ENCODE measurements at regions not wholly inside any gene's neighbourhood (a gene's known extent, or its start where the extent isn't known, plus 50 kb on each side); places are given as distances from the start of the nearest gene placed in this dataset.

DNA sequence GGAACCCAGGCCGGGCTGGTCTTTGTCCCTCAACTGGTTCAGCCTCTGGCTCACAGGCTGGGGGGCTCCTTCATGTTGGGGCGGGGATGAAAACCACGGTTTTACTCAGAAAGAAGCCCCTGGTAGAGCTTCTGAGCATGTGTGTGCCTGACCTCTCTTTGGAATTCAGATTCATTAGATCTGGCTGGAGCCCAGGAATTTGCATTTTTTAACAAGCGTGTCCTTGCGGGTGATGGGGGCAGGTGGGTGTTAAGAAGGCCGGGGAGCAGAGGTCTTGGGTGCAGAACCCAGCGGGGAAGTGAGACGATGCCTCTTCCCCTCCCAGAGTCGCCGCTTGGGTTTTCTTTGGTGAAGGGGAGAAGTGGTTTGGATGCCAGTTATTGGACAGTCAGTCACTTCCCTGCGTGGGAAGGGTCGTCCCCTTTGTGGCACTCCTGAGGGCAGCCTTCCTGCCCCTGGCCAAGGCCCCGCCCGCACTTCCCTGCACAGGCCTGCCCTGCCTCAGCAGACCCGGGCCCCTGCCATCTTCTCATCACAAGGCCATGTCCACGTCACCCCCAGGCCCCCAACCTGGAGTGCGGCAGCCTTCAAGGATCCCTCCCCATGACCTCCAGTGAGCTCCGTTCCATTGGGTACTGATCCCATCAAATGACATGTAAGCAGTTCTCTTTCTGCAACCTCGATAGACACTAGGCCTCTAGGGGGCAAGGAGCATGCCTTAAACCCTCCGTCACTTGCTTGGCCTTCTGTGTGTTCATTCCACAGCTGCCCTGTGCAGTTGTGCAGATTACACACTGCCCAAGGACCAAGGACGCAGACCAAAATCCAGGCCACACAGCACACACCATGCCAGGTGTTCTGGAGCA lies 177.7 kb upstream of the CIBAR2 start:
- no peak for DNase-seq (ENCODE audit: low read depth in 2 of 2, low spot score in 1 of 2)

DNA sequence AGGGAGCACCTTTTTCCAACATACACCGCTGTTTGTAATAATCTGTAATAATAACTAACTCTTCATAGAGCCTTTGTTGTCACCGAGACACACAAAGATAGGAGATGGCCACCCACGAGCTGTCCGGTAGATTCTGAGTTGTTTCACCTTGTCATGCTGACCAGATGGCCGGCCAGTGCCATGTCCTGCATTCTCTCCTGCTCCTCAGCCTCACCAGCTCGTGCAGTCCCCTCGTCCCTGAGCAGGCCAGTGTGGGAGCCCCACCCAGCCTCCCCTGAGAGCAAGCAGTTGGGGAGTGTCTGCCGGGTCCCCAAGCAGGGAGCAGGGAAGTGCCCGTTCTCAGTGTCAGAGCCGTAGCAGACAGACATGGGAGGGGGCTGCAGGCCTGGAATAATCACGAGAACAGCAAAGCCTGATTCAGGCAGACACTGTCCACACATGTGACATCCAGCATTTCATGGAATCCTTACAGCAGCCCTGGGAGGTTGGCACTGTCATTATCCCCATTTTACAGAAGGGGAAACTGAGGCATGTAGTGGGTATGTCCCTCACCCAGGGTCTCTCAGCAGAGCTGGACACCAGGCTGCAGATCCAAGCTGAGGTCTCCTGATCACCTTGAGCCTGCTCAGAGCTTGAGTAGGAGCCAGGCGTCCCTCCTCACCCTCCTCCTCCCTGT lies 178.5 kb upstream of the CIBAR2 start:
- no peak for DNase-seq (ENCODE audit: low read depth in 2 of 2, low spot score in 1 of 2)

DNA sequence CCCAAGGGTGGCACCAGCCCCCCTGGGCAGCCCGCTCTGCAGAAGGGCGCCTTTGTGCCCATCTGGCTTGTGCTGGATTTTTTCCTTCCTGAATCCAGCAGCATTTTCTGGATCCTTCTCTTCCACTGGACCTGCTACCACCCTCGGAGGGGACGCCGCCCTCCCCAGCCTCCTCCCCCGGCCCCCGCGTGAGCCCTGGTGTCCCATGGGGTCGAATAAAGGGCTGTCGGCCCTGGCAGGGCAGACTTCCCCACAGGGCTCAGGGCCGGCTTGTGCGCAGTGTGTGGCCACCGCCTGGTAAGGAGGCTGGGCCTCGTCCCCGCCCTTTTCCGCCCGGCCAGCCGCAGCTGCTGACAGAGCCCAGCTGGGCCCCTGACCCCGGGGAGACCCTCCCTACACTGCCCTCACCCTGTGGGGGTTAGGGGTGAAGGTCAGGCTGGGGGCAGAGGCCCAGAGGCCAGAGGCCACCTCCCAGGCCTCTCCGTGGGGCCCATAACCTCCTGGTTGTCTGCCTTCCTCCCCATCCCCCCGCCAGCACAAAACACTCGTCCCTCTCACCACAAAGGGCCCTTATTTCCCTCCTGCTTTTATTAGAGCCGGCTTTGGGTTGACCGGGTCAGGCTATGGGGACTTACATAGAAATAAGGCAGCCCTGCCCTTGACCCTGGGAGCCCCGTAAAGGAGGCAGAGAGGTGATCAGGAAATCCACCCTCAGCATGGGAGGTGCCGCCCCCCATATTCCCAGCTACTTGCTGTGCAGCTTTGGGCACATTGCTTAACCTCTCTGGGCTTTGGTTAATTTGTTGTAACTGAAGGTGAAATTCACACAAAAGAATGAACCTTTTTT lies 179.3 kb upstream of the CIBAR2 start:
- DNase-seq (ENCODE audit: low read depth in 2 of 2, low spot score in 1 of 2) = no peak

DNA sequence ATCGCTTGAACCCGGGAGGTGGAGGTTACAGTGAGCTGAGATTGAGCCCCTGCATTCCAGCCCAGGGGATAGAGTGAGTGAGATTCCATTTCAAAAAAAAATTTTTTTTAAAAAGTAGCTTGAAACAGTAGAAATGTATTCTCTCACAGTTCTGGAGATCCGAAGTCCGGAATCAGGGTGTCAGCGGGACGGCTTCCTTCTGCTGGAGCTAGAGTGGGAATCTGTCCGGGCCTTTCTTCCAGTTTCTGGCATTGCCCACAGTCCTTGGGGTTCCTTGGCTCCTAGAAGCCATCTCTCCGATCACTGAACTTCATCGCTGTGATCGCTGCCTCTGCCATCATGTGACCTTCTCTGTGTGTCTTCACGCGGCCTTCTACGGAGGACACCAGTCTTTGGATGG lies 181.2 kb upstream of the CIBAR2 start:
- no peak for DNase-seq (ENCODE audit: low read depth in 2 of 2, low spot score in 1 of 2)

DNA sequence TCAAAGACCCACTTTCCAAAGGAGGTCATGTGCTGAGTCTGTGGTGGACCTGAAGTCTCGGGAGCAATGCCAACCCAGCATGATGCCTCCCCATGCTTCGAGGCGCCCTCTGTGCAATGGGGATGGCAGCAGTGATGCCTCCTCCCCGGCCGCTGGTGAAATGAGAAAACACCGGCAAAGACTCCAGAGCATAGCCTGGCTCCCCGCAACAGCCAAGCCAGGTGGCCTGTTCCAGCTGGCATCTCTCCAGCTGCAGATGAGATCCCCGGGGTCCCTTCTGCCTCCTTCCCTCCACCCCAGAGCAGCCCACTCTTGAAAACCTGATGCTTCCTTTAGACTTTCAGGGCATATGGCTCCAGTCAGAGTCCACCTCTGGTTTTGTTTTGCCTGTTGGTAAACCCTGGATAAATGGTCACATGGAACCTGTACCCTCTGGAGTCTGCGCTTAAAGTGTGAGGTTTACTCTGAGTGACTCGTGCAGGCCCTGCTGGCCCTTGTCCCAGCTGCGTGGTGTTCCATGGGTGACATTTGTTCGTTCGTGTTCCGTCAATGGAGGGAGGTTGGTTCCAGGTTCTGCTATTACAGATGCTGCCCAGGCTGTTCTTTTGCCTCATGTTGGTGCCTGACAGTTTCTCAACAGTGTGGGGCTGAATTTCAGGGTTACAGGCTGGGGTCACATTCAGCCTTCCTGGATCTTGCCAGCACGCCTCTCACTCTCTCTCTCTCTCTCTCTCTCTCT lies 181.8 kb upstream of the CIBAR2 start:
- DNase-seq (ENCODE audit: low read depth in 2 of 2, low spot score in 1 of 2) = no peak

DNA sequence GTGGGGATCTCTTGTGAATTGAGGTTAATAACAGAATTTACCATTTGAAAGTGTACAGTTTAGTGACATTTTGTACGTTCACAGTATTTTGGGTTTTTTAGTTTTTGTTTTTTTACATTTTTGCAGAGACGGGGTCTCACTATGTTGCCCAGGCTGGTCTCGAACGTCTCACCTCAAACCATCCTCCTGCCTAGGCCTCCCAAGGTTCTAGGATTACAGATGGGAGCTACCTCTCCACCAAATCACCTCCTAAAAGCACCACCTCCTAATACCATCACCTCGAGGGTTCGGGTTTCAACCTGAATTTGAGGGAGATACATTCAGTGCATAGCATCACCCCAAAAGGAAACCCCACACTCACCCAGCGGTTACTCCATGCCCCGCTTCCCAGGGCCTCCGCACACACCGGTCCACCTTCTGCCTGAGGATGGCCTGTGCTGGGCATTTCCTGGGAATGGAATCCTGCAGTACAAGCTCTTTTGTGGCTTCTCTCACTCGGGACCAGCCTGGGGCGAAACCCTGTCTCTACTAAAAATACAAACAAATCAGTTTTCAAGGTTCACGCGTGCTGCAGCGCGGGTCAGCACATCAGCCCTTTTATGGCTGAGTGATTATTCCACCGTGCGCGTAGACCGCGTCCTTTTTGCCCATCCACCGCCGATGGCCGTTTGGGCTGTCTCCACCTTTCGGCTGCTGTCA lies 182.7 kb upstream of the CIBAR2 start:
- no peak for DNase-seq (ENCODE audit: low read depth in 2 of 2, low spot score in 1 of 2)

DNA sequence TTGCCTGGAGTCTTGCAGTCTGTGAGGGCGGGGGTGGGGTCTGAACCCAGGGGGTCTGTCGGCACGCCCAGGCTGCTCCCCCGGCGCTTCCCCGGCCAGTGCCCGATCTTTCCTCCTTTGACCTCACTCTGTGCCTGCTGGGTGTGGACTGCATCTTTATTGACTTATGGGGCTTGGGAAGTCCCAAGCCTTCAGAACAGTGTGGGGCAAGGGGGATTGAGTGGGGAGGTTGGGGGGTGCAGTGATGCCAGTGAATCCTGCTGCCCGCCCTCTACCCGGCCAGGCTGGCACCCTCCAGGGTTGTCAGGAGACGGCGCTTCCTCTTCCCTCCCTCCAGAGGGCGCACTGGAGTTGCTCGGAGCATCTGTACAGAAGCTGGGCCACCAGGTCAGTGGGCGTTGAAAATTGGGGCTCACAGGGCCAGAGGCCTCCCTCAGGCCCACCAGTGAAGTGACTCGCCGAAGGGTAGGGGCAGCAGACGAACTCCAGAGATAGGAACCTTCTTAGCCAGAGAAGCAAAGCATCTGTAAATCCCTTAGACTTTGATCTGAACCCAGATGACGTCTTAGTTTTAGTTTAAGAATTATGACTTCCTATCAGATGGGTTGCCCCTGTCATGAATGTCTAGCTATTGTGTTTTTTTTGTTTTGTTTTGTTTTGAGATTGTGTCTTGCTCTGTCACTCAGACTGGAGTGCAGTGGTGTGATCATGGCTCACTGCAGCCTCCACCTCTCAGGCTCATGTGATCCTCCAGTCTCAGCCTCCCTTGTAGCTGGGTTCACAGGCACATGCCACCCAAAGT lies 184.8 kb upstream of the CIBAR2 start:
- DNase-seq (ENCODE audit: low read depth in 2 of 2, low spot score in 1 of 2) = peak in 1 of 2 donors; percentile 27

DNA sequence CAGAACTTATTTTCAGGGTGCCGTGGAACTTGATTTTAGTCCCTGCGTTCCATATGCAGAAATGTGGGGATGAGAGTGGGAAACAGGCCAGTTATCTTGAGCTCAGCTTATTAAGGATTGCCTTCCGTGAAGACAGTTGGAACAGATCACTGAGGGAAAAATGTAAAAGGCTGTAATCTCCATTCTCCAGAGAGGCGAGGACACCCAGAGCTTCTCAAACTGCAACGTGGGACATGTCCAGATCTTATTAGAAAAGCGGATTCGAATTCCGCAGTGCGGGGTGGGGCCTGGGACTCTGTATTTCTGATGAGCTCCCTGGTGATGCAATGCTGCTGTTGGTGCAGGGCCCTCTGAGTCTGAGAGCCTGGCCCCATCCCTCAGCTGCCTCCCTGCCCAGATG lies 185.6 kb upstream of the CIBAR2 start:
- no peak for DNase-seq (ENCODE audit: low read depth in 2 of 2, low spot score in 1 of 2)

DNA sequence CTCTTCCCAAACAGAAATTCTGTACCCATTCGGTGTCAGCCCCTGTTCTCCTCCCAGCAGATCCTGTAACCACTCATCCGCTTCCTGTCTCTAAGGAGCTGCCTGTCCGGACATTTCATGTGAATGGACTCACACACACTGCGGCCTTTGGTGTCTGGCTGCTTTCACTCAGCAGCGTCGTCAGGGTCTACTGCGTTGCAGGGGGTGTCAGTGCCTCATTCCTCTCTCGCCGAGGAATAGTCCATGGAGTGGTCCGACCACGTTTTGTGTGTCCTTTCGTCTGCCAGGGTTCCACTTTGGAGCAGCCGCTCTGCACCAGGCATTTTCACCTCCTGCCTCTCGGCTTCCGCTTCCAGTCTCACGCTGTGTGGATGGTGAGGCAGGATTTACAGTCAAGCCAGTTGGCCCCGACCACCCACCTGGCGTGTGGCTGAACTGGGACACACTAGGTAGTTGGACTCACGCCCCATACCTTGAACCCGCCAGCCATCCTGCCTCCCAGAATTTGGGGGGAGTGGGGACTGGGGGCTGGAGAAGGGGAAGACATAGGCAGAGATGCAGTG lies 188.2 kb upstream of the CIBAR2 start:
- DNase-seq (ENCODE audit: low read depth in 2 of 2, low spot score in 1 of 2) = no peak

DNA sequence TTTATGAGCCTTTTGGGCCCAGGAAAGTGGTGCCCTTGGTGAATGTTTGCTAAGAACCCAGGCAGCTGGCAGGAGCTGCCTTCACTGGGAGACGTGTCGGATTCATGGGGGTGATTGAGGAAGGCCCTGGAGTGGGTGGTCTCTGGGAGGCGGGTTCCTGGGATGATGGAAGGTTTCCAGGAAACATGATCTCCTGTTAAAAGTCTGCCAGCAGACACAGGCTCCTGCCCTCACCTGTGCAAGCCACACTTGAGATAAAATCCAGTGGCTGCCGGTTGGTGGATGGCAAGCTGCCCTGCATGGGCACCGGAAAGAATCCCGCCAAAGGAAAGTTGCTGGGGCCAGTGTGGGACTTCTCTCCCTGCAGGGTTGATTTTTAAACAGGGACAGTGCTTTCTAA lies 189.0 kb upstream of the CIBAR2 start:
- no peak for DNase-seq (ENCODE audit: low read depth in 2 of 2, low spot score in 1 of 2)

DNA sequence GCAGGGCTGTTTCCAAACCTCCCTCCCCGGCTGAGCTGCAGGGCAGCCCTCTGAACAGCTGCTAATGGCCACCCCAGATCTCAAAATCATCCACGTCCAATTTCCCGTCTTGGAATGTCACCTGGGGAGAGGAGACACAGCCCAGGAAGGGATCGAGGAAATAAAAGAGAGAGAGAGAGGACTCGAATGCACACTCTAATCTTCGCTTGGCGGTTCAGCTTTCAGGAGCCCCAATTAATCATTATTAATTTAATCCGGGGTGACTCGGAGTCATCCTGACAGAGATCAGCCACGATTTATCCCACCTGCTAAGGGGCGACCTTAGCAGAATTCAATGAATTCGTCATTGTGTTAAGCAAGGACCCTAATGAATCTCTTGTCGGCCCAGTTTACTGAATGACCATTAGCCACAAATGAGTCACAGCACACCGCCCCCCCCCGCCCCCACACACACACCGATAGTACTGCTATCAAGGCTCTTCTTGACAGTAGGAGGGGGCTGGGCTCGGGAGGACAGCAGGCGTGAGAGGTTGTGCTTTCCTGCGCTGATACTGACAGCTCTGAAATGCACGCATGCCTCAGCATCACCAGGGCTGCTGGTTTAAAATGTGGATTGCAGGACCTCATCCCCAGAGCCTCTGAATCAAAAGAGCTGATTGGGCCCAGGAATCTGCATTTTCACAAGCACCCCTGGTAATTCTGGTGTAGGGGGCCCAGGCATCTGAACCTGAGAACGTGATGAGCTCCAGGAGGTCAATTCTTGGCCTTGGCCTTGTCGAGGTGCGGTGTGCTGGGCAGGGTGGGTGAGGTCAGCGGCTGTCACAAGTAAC lies 190.0 kb upstream of the CIBAR2 start:
- no peak for DNase-seq (ENCODE audit: low read depth in 2 of 2, low spot score in 1 of 2)

DNA sequence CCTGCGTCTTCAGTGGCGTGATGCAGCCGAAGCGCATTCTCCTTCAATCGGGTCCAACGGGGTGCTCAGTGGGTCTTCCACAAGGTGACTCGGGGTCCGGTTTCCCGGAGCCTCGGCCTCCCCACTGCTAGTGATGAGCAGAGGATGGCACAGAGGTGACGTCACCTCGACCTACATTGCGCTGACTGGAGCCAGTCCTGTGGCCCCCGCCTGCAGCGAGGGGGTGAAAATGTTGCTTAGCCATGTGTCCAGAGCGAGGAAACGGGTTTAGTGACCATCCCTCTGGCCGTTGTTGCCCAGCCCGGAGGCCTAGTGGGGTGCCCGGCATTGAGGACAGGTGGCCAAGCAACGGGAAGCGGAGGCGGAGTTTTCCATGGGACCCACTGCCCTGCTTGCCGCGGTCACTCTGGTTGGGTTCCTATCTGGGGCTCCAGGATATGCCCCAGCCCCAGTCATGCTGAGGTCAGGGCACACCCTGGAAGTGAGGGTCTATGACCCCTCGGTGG lies 190.6 kb upstream of the CIBAR2 start:
- DNase-seq (ENCODE audit: low read depth in 2 of 2, low spot score in 1 of 2) = no peak

DNA sequence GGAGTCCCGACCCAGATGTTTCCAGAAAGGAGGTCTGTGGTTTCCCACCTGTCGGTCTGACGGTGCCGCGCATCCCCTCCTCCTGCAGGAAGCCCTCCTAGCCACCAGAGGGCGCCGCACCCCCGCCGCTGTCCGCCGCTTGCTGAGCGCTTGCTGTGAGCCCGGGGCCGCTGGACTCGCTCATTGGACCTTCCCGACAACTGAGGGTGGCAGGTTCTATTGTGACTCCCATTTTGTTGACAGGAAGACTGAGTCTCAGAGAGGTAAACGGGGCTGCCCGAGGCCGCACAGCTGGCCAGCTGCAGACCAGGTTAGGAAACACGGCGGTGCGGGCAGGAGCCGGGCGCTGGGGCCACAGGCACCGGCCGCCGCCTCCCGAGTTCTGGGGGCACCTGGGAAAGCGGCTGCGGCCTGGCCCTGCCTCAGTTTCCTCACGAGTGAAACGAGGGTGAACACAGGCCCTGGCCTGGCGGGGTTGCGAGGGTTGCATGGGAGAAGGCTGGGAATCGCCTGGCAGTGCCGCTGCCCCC lies 191.1 kb upstream of the CIBAR2 start:
- peak; percentile 40 to 55 for DNase-seq (ENCODE audit: low read depth in 2 of 2, low spot score in 1 of 2)

DNA sequence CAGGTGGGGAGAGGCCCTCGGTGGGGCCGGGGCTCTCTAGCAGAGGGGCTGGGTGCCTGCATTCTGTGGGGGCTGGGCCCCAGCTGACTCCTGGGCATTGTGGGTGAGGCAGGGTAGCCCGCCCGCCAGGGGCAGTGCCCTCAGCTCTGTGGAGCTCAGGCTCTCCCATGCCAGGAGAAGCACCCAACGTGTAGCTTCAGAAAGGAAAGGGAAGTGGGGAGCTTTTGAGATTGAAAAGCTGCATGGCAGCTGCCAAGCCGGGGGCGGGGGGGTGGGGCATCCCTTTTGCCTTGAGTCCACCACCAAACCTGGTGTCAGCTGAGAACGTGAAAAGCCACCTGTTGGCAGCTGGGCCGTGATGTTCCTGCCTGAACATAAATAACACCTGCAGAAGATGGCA lies 192.1 kb upstream of the CIBAR2 start:
- DNase-seq (ENCODE audit: low read depth in 2 of 2, low spot score in 1 of 2) = no peak

DNA sequence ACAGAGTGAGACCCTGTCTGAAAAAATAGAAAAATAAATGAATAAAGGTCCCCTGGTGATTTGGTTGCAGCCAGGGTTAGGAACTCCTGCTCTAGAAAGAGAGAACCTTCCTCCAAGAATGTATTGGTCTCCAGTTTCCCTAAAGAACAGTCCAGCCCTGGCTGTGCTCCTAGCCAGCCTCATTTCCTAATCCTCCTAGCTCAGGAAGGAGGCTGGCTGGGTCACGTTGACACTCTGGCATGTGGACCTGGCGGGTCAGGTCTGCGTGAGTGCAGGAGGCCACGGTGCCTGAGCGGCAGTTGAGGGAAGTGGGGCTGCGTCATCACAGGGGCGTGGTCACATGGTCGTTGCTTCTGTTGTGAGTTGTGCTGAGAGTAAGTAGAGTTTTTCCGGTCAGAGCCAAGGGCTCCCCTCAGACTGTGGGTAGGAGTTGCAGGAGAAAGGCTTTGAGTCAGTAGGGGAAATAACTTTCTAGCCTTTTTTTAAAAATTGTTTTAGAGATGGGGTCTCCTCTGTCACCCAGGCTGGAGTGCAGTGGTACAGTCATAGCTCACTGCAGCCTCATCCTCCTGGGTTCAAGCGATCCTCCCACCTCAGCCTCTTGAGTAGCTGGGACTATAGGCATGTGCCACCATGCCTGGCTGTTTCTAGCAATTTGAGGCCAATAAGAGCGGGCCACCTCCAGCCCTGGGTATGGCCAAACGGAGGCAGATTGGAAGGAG lies 194.0 kb upstream of the CIBAR2 start:
- DNase-seq (ENCODE audit: low read depth in 2 of 2, low spot score in 1 of 2) = peak; percentile 41 to 43

DNA sequence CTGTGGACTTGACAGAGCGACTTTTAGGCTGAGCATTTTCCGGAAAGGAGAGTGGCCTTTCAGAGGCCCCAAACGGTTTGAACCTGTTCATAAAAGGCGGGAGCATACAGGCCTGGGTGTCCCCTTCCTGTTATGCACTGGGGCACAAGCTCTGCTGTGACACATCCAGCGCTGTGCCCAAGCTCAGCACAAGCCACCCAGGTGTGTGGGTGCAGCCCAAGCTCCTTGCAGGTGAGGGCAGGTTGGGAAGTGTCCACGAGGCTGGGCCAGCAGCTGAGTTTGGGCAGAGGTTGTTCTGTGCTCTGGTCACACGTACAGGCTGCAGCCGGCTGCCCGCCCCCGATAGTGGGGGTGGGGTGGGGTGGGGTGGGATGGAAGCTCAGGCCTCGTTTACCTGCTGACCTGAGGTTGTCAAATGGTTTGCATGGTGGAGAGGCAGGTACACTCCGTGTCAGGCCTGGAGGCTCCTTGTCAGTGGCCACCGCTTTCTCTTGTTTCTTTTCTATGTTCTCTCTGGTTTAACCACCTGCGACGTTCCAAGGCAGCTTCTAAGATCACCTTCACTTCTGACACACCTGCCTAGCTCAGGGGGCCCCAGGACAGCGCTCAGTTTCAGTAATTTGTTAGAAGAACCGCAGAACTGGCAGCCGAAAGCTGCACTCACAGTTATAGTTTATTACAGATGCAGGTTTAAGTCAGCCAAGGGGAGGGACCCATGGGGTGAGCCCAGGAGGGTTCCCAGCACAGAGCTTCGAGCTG lies 194.7 kb upstream of the CIBAR2 start:
- DNase-seq (ENCODE audit: low read depth in 2 of 2, low spot score in 1 of 2) = no peak
